Osteocyte (in vitro differentiated cells): ENCODE measurements at regions not wholly inside any gene's neighbourhood (a gene's known extent, or its start where the extent isn't known, plus 50 kb on each side); places are given as distances from the start of the nearest gene placed in this dataset.
A peak's percentile ranks its signal among the peaks of the same experiment; 100 is the strongest.

ENCODE experiments used
- DNase-seq: peaks from one replicate; pipeline ENCODE4 v3.0.0; 2021; ENCODE audit warnings: mixed read lengths; ENCODE audit not compliant: unreplicated experiment; ENCODE audit errors: extremely low spot score
- H3K27ac Mint-ChIP-seq: one replicate; pipeline ENCODE4 v1.8.0; 2021; ENCODE audit warnings: mild to moderate bottlenecking, mixed read lengths; ENCODE audit not compliant: unreplicated experiment
- H3K27me3 Mint-ChIP-seq: one replicate; pipeline ENCODE4 v1.8.0; 2021; ENCODE audit warnings: mixed read lengths; ENCODE audit not compliant: unreplicated experiment
- H3K36me3 Mint-ChIP-seq: one replicate; pipeline ENCODE4 v1.8.0; 2021; ENCODE audit warnings: mixed read lengths; ENCODE audit not compliant: unreplicated experiment
- H3K4me1 Mint-ChIP-seq: one replicate; pipeline ENCODE4 v1.8.0; 2021; ENCODE audit warnings: mixed read lengths; ENCODE audit not compliant: unreplicated experiment
- H3K4me3 Mint-ChIP-seq: one replicate; pipeline ENCODE4 v1.8.0; 2021; ENCODE audit warnings: mild to moderate bottlenecking, moderate library complexity, mixed read lengths; ENCODE audit not compliant: unreplicated experiment
- H3K9me3 Mint-ChIP-seq: one replicate; pipeline ENCODE4 v1.8.0; 2021; ENCODE audit warnings: mixed read lengths; ENCODE audit not compliant: unreplicated experiment
- CTCF ChIP-seq: fragments of 200-600 bp; sonication (generic); IDR thresholded peaks from 2 replicates; pipeline ENCODE4 v1.5.0; 2021; ENCODE audit warnings: antibody characterized with exemption, mild to moderate bottlenecking, moderate library complexity

GRCh38 chr10:60570272-60570865, 180.7 kb upstream of the ANK3 start:
- Mint-ChIP-seq H3K27me3 (no peaks in the 10 kb centered on the region), H3K36me3 (peaks cover 7% of the 10 kb centered on the region), H3K27ac (no peak overlapping the region), H3K9me3 (peaks cover 18% of the 10 kb centered on the region), H3K4me1 (peaks cover 37% of the 10 kb centered on the region), H3K4me3 (no peak overlapping the region)
- no peak for TF ChIP-seq CTCF
- no peak for DNase-seq

GRCh38 chr10:60569681-60570080, 180.0 kb upstream of the ANK3 start:
- DNase-seq, result no peak
- no peak for TF ChIP-seq CTCF
- Mint-ChIP-seq H3K9me3 (peaks cover 20% of the 10 kb centered on the region), H3K4me3 (no peak overlapping the region), H3K36me3 (peaks cover 7% of the 10 kb centered on the region), H3K27me3 (no peaks in the 10 kb centered on the region), H3K4me1 (peaks cover 39% of the 10 kb centered on the region), H3K27ac (no peak overlapping the region)

- DNase-seq, result no peak
- TF ChIP-seq CTCF, result no peak
- peaks cover 7% of the 10 kb centered on the region for H3K36me3 Mint-ChIP-seq
- no peaks in the 10 kb centered on the region for H3K27me3 Mint-ChIP-seq
- H3K4me1 Mint-ChIP-seq, result peaks cover 42% of the 10 kb centered on the region
- peaks cover 25% of the 10 kb centered on the region for H3K9me3 Mint-ChIP-seq
- no peak overlapping the region for H3K4me3 Mint-ChIP-seq
- H3K27ac Mint-ChIP-seq, result no peak overlapping the region
Observed at GRCh38 chr10:60566096-60566495, 176.4 kb upstream of the ANK3 start.

- H3K27ac Mint-ChIP-seq, result no peak overlapping the region
- peaks cover 7% of the 10 kb centered on the region for H3K36me3 Mint-ChIP-seq
- TF ChIP-seq CTCF, result no peak
- H3K4me1 Mint-ChIP-seq, result peaks cover 36% of the 10 kb centered on the region
- H3K27me3 Mint-ChIP-seq, result no peaks in the 10 kb centered on the region
- H3K9me3 Mint-ChIP-seq, result peaks cover 25% of the 10 kb centered on the region
- DNase-seq, result no peak
- H3K4me3 Mint-ChIP-seq, result no peak overlapping the region
Observed at GRCh38 chr10:60565492-60565891, 175.8 kb upstream of the ANK3 start.

GRCh38 chr10:60564475-60564874, 174.8 kb upstream of the ANK3 start:
- Mint-ChIP-seq H3K27me3 (no peaks in the 10 kb centered on the region), H3K9me3 (peaks cover 25% of the 10 kb centered on the region), H3K4me3 (no peak overlapping the region), H3K27ac (peak overlapping the region; percentile 6), H3K4me1 (peaks cover 32% of the 10 kb centered on the region), H3K36me3 (peaks cover 7% of the 10 kb centered on the region)
- no peak for TF ChIP-seq CTCF
- no peak for DNase-seq
